ENCODE measurements at regions not wholly inside any gene's neighbourhood (a gene's known extent, or its start where the extent isn't known, plus 50 kb on each side); places are given as distances from the start of the nearest gene placed in this dataset.

DNA sequence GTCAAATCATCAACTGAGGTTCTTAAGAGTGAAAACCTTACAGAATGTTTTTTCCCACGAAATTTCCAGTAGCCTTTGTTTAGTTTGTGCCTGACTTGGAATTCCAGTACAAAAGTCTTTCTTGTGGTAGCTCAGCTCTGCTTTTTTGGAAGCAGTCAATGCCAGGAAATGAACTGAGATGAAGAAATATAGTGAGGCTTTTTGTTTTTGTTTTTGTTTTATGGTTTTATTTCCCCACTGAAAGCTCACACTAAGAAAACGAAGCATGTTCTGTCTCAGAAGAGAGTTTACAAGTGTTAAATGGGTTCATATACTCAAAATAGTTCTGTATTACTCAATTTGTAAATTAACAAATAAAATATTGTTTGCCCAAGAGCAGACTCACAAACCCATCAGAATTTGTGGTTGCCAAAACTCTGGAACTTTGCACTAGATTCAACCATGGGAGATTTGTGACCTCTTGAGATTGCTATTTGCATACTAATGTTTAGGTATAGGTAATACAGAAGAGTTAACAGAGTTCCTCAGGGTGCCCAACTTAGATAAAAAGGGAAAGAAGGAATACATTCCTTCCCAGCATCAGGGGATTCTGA lies 1060.8 kb downstream of the FAT4 start:
- Histone ChIP-seq H3K4me3 (no peak overlapping the region), H3K4me1 (peaks cover 0 to 21% (median 5%) of the 10 kb centered on the region in 4 donors), H3K27ac (peak overlapping the region; percentile 52), H3K27me3 (no peaks in the 10 kb centered on the region), H3K9me3 (no peaks in the 10 kb centered on the region), H3K36me3 (no peaks in the 10 kb centered on the region)
- intact Hi-C loops (cut with DNase I; ENCODE audit: low total_unique reads): no loop called here
- DNase-seq: no peak
- TF ChIP-seq, protein P1, sequence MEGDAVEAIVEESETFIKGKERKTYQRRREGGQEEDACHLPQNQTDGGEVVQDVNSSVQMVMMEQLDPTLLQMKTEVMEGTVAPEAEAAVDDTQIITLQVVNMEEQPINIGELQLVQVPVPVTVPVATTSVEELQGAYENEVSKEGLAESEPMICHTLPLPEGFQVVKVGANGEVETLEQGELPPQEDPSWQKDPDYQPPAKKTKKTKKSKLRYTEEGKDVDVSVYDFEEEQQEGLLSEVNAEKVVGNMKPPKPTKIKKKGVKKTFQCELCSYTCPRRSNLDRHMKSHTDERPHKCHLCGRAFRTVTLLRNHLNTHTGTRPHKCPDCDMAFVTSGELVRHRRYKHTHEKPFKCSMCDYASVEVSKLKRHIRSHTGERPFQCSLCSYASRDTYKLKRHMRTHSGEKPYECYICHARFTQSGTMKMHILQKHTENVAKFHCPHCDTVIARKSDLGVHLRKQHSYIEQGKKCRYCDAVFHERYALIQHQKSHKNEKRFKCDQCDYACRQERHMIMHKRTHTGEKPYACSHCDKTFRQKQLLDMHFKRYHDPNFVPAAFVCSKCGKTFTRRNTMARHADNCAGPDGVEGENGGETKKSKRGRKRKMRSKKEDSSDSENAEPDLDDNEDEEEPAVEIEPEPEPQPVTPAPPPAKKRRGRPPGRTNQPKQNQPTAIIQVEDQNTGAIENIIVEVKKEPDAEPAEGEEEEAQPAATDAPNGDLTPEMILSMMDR (IDR thresholded peaks at IDR 0.05): no peak

DNA sequence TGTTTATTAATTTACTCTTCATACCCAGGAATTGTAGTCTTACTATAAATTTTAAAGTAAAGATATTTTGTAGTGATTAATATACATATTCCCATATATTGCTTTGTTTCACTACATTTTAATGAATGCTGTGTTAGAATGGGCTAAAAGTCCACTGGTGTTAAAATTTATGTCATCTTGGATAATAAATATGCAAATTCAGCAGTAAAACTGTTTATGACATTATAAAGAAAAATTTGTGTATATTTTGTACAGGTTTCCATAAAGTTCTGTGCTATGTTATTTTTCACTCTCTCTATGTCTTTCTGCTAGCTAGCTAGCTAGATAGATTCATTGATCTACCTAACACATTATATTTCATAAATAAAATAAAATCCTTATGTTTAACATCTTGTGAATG lies 1071.2 kb downstream of the FAT4 start:
- TF ChIP-seq, protein P1 (IDR thresholded peaks at IDR 0.05): no peak
- no peak for DNase-seq
- Histone ChIP-seq H3K27me3 (no peaks in the 10 kb centered on the region), H3K4me3 (no peak overlapping the region), H3K36me3 (no peaks in the 10 kb centered on the region), H3K9me3 (no peaks in the 10 kb centered on the region), H3K27ac (no peak overlapping the region), H3K4me1 (no peaks in the 10 kb centered on the region)
- intact Hi-C loops (cut with DNase I; ENCODE audit: low total_unique reads): no loop called here

DNA sequence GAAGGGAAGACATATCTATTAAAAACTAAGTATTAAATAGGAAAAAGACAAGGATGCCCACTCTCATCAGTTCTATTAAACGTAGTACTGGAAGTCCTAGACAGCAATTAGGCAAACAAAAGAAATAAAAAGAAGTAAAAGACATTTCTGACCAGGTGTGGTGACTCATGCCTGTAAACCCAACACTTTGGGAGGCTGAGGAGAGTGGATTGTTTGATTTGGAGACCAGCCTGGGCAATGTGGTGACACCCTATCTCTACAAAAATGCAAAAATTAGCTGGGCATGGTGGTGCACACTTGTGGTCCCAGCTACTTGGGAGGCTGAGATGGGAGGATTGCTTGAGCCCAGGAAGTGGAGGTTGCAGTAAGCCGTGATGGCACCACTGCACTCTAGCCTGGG lies 1071.8 kb downstream of the FAT4 start:
- Histone ChIP-seq H3K27me3 (no peaks in the 10 kb centered on the region), H3K9me3 (no peaks in the 10 kb centered on the region), H3K4me1 (no peaks in the 10 kb centered on the region), H3K36me3 (no peaks in the 10 kb centered on the region), H3K4me3 (no peak overlapping the region), H3K27ac (no peak overlapping the region)
- intact Hi-C loops (cut with DNase I; ENCODE audit: low total_unique reads): no loop called here
- TF ChIP-seq, protein P1 (IDR thresholded peaks at IDR 0.05): no peak
- DNase-seq: no peak

DNA sequence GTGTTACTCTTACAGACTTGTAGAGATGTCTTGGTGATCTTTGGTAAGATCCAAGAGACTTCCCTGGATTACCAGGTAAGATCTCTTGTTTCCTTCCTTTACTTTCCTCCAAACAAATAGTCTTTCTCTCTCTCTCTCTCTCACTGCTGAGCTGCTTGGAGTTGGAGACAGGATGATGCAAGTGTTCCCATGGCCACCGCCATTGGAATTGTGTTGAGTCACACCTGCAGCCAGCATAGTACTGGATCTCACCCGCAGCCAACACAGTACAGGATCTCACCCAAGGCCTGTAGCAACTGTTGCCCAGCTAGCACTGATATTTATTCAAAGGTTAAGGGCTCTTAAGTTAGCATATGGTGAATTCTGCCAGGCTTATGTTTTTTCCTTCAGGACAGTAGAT lies 1080.9 kb downstream of the FAT4 start:
- peak in 1 of 2 donors; percentile 37 for DNase-seq
- no peak overlapping the region for H3K4me3 ChIP-seq
- TF ChIP-seq, protein P1 (IDR thresholded peaks at IDR 0.05): no peak

DNA sequence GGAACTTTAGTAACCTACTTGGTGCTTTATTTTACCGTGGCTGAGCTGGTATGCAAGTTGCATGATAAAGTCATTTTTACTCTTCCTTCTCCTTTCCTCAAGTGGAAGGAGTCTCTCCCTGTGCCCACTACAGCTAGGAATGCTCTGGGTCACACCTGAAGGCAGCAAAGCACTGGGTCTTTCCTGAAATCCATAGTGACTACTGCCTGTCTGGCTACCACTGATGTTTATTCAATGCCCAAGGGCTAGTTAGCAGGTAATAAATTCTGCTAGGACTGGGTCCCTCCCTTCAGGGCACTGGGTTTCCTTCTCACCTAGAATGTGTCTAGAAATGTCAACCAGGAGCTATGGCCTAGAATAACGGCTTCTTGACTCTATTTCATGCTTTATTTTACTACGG lies 1081.4 kb downstream of the FAT4 start:
- H3K9me3 ChIP-seq: no peaks in the 10 kb centered on the region
- H3K4me3 ChIP-seq: no peak overlapping the region
- peaks cover 0 to 9% (median 0%) of the 10 kb centered on the region in 4 donors for H3K4me1 ChIP-seq
- H3K27ac ChIP-seq: no peak overlapping the region
- no peak for DNase-seq
- no peaks in the 10 kb centered on the region for H3K36me3 ChIP-seq
- intact Hi-C loops (cut with DNase I; ENCODE audit: low total_unique reads): no loop called here
- no peaks in the 10 kb centered on the region for H3K27me3 ChIP-seq
- TF ChIP-seq, protein P1 (IDR thresholded peaks at IDR 0.05): no peak

More for the DNA sequence above, 1080.9 kb downstream of the FAT4 start:
- H3K9me3 ChIP-seq: no peaks in the 10 kb centered on the region
- H3K27ac ChIP-seq: no peak overlapping the region
- H3K4me1 ChIP-seq: peaks cover 0 to 9% (median 0%) of the 10 kb centered on the region in 4 donors
- intact Hi-C loops (cut with DNase I; ENCODE audit: low total_unique reads): no loop called here
- H3K36me3 ChIP-seq: no peaks in the 10 kb centered on the region
- no peaks in the 10 kb centered on the region for H3K27me3 ChIP-seq

DNA sequence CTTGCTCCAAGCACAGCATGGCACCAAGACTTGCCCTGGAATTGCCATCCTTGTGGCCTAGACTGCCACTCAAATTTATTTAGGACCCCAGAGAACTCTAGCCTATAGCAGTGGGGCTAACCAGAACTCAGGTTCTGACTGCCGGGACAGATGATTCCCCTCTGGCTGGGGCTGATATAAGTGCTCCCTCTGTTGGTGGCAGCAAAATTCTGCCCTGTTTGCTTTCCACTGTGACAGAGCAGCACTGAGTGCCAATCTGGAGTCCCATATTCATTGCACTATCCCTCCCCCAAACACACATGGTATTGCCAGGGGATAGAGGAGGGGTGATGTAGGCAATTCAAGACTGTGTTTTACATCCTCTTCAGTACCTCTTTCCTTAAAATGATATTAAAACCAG lies 1081.9 kb downstream of the FAT4 start:
- Histone ChIP-seq H3K27ac (no peak overlapping the region), H3K4me3 (no peak overlapping the region), H3K9me3 (no peaks in the 10 kb centered on the region), H3K4me1 (peaks cover 0 to 9% (median 0%) of the 10 kb centered on the region in 4 donors), H3K27me3 (no peaks in the 10 kb centered on the region), H3K36me3 (no peaks in the 10 kb centered on the region)
- no peak for DNase-seq
- TF ChIP-seq, protein P1 (IDR thresholded peaks at IDR 0.05): no peak
- intact Hi-C loops (cut with DNase I; ENCODE audit: low total_unique reads): no loop called here
